NCI-H510A treated with DMSO at 0.1 percent for 48 hours (cell line): ENCODE measurements at regions not wholly inside any gene's neighbourhood (a gene's known extent, or its start where the extent isn't known, plus 50 kb on each side); places are given as distances from the start of the nearest gene placed in this dataset.

Source experiments
- DNase-seq: peaks from one replicate; lab custom pipeline; 2025; lab: John Stamatoyannopoulos, UW

DNA sequence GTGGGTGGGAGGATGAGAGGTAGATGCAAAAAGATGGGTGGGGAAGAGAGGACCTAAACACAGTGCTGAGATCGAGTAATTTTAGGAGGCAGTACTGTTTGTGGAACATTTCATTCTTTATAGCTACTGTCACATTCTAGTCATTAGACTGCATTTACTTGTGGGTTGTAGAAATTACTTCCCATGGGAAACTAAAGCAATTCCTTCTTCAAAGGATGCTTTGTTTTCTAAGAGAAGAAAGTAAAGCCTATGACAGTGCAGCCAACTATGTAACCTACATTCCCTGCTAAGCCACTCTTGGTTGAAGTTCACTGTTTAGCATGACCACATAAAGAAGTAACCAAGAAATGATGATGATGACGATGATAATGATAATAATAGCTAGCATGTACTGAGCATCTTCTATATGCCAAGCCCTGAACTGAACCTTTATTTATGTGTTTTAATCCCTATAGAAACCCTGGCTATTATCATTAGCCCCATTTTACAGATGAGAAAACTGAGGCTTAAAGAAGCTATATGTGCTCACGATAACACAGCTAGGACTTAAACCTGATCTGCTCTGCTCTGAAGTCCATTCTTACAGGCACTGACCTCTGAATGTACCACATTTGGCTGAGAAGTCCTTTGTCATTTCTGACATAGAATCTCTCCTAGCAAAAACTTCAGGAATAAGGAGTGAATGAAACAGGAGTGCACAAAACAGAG, 114.5 kb upstream of the KIT start:
- no peak for DNase-seq

DNA sequence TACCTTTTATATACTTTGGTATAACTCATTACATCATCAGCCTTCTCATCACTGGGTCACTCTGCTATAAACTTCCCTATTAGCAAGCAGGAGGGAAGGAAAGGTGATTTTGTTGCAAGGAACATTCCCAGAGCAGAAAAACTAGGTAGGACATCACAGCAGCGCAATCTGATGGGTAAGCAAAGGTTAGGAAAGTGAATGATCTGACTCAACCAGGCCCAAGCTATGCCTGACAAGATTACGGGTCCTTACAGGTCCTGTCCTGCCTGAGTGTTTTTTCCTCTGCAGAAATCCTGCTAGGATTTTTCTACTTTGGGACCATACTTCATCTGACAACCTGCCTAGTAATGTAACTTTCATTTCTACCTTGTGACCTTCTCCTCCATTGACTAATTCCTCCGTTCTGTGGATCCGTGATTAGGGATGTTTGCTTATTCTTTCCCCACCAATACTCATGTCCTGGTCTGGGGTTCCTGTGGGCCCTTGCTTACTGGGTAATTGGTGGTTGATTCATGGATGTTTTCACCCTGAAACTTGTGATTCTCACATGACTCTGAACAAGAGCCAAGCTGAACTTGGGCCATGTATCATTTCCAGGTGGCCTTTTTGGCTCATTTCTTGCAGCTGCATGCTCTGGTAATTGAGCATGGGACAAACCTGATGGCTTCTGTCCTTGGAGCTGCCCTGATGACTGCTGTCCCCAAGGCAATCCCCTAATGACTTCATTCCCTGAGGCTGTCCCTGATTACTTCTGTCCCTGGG, 111.9 kb upstream of the KIT start:
- DNase-seq = no peak

DNA sequence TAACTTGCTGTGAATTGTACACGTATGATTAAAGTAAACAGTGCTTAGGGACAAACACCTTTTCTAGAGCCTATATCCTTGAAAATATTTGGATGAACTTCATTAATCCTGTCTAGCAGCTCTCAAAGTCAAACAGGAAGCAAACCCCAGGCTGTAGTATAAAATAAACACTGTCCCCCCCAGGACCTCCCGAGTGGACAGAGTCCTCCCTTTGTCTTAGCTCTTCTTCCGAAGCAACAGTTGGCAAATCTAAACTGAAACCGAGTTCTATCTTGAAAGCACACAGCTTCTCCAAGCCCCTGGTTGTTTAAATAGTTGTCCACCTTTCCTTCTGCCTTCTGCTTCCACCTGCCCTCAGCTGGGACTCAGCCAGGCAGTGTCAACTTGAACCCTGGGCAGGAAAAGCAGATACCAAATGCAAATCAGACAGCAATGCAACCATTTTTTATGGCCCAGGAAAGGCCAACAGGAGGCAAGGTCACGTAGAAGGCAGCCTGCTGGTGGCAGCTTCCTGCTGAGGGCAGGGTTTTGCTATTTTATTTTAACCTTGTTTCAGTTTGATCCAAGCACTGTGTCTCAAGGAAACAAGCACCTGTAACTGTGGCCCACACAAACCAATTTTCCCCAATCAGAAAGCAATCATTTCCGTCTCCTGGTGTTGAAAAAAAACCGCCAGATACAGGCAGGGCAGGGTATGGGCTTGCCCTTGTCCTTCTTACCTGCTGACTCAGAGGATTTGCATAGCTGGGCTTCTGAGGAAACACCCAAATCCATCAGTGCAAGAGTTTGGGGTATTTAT, 110.3 kb upstream of the KIT start:
- peak; percentile 86 for DNase-seq

DNA sequence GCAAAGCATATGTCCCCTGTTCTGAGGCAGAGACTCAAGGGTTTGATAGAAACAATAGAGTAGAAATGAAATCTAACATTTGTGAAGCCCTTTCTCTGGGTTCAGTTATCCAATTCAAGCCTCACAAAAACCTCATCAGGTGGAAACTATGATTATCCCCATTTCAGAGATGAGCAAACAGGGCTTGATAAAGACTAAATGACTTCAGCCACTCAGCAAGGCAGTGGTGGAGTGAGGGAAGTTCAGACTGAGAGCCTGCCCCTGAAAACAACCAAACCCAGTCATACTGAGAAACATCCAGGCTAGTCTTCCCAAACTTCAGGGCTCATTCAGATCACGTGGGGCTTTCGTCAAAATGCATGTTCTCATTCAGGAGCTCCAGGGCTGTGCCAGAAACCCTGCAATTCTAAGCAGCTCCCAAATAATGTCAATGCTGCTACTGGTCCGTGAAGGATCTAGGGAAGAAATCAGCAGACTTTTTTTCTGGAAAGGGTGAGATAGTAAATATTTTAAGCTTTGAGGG, 109.6 kb upstream of the KIT start:
- DNase-seq = no peak

DNA sequence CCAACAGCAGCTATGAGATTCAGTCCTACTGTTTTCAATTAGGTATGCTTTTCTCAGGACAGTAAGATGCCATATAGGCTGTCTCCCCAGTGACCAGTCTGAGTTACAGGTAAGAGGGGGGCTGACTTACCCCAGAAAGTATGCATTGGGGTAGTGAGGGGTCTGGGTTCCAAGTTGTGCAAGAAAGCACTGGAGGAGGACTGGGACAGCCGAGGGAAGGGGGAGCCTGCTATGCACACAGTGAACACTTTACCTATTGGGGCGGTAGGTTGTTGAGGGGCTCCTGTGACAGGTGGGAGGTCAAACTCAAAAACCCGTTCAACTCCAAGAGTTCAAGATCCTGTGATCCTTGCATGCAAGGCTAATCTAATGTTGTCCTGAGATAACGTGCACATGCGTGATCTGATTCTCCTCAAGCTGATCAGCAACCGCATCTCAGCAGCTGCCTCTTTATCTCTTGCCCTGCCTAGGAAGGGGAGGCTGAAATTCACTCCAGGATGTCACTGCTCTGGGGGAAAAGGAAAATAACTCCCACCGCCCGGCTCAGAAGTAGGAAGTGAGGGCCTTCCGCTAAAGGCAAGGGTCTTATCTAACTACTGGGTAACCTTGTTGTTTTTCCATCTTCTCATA, 108.8 kb upstream of the KIT start:
- no peak for DNase-seq

DNA sequence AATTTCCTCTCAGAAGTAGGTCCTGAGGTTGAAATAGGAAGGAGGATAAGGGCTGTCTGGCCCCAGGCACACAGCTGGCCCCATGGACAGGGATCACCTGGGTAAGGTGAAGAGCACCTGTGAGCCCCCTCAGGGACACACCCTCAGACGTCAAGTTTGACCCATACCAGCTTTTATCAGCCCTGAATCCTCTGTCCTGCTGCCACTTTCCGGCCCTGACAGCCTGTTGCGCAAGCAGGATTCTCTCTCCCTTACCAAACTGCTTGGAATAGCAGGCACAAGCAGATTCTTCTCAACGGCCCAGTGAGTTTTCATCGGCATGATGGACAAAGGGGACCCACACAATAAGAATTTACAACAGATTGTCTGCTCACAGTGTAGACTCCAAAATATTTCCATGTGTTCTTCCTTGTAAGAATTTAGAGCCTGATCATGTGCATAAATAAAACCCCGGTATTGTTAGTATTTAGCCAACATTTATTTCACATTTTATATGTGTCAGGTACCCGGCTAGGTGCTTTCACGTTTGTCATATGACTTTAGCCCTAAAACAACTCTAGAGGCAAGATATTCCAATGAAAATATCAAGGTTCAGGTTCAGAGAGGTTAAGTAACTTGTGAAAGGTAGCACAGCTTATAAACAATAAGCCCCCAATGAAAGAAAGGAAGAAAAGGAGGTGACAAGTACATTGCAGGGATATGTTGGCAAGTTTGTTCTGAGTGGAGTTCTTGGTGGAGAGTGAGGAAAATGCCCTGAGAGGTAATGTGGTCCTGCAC, 107.2 kb upstream of the KIT start:
- DNase-seq = peak; percentile 34

DNA sequence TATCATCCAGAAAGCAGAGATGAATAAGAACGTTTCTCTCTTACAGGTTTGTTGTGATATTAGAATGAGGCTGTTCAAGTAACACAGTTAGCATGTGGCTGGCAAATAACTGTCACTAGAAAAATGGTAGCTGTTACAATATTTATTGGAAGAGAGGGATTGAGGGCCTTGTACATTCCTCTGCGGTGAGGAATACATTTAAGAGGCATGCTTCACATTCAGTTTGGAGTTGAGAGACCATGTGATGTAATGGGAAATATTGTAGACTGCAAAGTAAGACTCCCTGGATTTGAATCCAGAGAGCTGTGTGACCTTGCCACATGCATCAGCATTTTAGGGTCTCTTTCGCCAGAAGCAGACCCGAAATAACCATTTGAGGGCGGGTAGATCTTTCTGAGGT, 104.8 kb upstream of the KIT start:
- no peak for DNase-seq

DNA sequence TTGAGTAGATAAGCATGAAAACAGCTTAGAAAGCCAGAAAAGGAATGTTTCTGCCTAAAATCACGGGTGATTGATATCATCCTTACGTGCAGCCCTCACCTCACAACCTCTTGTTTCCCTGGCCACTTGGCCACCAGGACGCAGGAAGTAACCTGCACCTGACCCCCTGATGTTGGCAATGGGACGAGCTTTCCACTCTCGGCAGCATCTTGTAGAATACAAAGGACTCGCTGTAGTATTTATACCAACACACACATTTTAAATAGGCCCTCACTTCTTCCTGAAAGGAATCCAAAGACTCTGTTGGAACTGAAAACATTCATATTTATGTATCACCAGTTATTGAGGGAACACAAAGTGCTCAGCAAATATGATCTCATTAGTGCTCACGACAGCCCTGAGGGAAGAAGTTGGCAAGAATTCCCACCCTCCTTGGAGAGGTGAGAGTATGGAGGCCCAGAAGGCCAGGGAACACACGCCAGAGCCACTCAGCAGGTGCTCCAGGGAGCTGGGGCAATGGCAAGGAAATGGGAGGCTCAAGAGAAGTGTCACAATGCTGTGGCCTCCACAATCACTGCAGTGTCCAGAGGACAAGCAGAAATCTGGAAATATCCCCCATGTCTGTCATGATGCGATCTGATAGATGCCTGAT, 103.3 kb upstream of the KIT start:
- no peak for DNase-seq

DNA sequence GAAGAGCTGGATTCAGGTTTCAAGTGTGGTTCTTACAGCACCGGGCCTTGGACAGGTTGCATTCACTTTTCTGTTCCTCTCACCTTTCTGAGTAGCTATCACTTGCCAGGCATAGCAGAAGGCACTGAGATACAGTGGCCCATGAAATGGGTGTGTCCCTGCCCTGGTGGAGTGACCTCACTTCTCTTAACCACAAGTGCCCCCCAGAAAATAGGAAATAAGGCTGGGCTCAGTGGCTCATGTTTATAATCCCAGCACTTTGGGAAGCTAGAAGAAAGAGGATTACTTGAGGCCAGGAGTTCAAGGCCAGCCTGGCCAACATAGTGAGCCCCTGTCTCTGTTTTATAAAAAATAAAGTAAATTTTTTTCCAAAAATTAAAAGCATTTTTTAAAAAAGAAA, 101.7 kb upstream of the KIT start:
- no peak for DNase-seq

DNA sequence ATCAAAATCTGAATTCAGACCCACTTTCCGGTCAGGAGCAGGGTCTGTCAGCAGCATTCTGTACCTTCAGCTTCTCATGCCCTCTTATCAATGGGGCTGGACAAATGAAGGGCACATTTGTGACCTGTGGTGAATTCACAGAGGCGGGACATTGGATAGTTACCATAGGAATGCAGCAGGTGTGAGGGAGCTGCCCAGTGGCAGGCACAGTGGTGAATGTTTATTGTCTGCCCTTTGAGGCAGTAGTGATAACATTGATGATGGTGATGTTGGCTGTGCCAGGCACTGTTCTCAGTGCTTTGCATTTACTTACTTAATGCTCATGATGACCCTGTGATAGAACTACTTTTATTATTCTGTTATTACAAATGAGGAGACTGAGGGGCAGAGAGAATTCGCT, 101.2 kb upstream of the KIT start:
- DNase-seq = no peak

DNA sequence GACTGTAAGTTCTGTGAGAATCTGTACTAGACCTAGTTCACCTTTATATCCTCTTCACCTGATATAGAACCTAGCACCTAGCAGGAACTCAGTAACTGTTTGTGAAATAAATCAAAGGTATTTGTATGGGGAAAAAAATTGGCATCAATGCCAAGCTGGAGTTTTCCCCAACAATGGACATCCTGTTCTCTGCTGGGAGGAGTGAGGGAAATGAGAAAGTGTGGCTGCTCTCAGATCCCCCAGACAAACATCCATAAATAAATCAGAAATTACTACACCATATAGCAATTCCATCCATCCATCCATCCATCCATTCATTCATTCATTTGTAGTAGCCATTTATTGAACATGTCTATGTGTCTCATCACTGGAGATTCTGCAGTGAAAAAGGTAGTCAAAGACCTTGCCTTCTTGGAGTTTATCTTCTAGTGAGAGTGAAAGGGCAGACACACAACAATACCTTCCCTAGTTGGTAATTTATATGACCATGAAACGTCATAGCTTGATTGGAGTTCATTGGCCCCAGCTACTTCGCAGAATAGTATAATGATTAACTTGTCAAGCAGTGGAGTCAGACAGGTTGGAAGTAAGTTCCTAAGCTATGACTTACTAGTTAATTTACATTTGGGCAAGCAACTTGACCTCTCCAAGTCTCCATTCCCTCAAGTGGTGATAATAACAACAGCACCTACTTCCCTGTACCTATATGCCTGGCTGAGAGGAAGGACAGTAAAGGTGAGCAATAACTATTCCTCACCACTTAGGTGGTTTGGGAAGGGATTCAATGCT, 98.7 kb upstream of the KIT start:
- DNase-seq = no peak

DNA sequence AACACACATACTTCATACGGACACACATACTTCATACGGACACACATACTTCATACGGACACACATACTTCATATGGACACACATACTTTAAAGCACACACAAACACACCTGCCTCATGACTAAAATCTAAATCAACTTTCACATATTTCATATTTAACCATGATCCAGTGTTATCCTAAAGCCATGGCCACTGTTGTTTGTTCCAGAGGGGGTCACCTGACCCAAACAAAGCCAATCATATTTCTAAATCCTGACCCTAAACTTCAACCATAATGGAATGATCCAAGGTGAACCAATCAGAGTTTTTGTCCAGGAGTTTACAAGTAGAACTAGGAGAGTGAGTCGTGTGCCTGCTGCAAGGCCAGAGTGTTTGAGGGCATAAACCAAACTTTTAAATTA, 97.2 kb upstream of the KIT start:
- DNase-seq = no peak

DNA sequence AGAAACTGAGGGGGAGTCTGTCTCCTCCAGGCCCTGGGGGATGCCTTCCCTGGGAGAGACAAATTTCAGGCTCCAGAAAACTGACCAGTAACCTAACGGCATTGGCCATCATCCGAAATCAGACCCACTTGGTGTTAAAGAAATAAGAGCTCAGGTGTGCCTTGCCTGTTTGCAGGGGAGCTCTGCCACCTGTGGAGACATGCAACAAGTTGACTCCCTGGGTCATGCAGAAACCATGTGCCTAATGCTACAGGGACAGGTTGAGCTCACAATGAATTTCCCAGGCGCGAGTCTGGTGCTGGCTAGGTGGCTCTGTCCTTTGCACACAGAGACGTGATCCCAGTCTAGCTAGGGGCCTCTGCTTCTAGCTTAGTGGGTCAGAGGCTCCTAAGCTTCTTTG, 95.8 kb upstream of the KIT start:
- DNase-seq = no peak

DNA sequence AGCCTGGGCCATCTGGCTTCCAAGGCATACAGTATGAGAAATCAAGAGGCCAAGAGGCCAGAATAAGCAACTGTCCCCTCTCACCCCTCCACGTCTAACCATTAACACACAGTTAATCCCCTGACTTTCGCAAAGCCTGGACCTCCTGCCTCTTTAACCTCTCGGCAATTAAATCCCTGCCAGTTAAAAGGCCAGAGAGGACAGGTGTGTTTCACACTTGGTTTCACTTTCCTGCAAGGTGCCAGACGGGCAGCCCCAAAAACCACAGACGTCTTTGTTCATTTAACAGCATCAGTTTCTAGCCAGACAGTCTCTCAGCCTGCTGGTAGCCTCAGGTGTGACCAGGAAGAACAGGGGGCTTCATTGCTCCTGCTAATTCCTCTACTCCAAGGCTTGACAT, 91.1 kb upstream of the KIT start:
- DNase-seq = peak; percentile 88

DNA sequence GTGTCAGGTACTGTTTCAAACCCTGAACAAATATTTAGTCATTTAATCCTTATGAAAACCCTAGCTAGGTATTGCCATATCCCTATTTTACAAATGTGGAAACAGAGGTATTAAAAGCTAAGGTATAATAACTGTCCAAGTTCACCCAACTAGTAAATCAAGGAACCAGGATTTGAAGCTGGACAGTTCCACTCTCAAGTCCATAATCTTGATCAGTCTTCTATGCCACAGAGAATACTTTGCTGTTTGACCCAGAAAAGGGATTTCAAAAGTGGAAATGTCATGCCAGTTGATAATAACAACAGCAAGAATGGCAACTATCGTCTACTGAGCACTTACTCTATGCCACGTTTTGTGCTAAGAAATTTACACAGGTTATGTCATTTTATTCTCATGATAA, 90.4 kb upstream of the KIT start:
- DNase-seq = no peak

DNA sequence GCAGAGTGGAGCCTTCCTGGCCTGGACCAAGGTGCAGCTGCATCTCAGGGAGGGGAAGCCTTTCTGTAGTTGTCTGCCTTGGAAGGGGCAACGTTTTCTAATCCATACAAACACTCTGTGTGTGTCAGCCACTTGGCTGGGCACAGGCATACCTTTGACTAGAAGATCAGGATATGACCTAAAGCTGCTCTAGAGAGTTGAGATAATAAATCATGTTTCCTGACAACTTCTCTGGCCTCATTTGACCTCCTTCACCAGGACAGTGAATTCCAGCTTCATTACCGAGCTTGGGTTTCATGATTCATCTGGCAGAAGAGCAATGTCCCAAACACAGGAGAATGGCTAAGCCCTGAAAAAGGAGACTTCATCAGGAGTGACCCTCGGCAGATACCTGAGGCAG, 89.6 kb upstream of the KIT start:
- DNase-seq = peak; percentile 89

DNA sequence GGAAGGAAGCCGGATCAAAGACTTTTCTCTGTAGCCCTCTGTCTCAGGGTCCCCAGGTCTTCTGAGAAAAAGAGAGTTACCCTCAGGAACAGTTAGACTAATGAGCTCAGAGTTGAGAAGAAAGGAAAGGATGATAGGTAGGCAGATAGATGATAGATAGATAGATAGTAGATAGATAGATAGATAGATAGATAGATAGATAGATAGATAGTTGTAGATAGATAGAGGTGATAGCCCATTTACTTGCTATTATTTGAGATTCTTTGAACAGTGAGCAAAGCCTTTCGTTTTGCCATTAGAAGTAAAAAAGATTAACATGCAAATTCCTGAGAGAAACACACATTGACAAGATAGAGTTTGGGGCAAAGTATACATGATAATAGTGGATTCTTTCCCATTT, 86.9 kb upstream of the KIT start:
- DNase-seq = no peak

DNA sequence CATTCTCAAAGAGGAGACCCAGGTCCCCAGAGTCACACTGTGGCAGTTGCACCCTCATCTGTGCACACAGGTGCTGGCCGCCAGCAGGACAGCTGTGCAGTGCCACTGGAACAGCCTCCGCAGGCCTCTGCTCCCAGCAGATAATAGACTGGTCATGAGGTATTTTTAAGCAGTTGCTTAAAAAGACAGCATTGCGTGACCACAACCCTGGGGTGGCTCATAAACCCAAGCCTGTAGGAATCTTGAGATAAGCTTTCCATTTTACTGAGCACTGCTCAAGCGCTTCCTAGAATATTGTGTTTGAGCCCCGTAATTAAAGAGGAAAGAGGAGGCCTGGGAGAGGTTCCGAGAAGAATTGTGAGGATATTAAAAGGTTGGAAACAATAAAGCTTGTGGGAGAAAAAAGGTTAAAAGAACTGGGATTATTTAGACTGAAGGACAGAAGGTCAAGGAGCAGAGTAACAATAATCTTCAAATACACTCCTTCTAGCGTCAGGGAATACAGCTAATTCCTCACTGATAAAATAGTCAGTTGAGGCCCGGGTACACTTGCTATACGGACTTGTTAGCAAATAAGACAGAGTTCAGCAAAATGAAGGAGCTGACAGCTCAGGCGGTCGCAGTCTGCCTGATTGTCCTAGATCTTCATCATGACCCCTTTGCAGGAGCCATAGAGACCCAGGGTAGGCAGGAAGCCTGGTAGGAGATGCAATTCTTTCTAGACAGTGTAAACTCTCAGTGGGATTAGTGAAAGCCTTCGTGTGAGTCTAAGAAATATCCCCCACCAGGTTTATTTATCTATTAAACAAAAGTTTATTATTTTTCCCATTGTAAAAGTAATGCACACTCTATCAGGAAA, 86.2 kb upstream of the KIT start:
- no peak for DNase-seq

DNA sequence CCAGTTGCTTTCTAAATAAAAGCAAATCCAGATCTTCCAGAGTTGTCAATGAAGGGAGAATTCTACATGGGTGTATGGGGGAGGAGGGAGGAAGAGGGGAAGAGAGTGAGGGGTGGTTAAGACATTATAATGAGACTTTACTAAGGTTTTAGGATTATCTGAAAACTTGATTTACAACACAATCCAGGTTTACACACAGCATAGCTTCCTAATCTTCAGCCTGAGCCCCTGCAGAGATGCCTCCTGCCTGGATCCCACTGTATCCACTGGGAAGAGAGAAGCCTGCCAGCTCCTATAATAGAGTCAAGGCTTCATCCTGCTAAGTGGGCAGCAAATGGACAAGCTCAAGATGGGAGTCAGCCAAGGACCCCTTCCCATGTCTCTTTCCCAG, 85.6 kb upstream of the KIT start:
- DNase-seq = no peak
